ENCODE measurements at regions not wholly inside any gene's neighbourhood (a gene's known extent, or its start where the extent isn't known, plus 50 kb on each side); places are given as distances from the start of the nearest gene placed in this dataset.

DNA sequence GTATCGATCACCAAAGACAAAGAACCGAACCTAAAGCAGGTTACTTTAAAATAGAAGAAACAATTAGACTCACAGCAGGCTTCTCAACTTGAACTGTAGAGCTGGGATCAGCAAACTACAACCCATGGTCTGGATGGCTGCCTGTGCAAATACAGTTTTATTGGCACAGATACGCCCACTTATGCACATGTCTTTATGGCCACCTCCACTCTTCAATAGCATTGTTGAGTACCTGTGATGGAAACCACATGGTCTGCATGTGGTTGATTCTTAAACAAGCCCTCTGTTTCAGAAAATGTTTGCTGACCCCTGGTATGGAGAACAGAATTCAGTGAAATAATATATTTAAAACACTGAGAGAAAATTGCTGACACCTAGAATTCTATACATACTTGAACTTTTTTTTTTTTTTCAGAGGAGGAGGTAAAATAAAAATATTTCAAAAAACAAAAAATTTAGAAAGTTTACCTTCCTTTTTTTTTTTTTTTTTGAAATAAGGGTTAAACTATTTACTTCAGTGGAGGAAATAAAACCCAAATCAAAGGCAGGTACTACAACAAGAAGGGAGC is 263.8 kb upstream of the ATP10A start:
- no peak for DNase-seq (ENCODE audit: unreplicated experiment)
- ChIA-PET POLR2A (interaction anchor here (0.6 kb wide), 1 partner anchor 711 kb away, joined by 4 read pairs; no protein-coding TSS in a partner anchor), CTCF (no interaction called here)
- H3K36me3 Mint-ChIP-seq (ENCODE audit: insufficient read depth, unreplicated experiment) = no peaks in the 10 kb centered on the region
- no TSS peak for BruUV-seq (replicated peaks)
- peaks cover 18% of the 10 kb centered on the region for H3K9me3 Mint-ChIP-seq (ENCODE audit: unreplicated experiment)
- no peak overlapping the region for H3K4me3 Mint-ChIP-seq (ENCODE audit: unreplicated experiment)
- intact Hi-C loops (cut with micrococcal nuclease) = no loop called here
- H3K4me1 Mint-ChIP-seq (ENCODE audit: insufficient read depth, unreplicated experiment) = no peaks in the 10 kb centered on the region
- TF ChIP-seq, protein P1, sequence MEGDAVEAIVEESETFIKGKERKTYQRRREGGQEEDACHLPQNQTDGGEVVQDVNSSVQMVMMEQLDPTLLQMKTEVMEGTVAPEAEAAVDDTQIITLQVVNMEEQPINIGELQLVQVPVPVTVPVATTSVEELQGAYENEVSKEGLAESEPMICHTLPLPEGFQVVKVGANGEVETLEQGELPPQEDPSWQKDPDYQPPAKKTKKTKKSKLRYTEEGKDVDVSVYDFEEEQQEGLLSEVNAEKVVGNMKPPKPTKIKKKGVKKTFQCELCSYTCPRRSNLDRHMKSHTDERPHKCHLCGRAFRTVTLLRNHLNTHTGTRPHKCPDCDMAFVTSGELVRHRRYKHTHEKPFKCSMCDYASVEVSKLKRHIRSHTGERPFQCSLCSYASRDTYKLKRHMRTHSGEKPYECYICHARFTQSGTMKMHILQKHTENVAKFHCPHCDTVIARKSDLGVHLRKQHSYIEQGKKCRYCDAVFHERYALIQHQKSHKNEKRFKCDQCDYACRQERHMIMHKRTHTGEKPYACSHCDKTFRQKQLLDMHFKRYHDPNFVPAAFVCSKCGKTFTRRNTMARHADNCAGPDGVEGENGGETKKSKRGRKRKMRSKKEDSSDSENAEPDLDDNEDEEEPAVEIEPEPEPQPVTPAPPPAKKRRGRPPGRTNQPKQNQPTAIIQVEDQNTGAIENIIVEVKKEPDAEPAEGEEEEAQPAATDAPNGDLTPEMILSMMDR (IDR thresholded peaks at IDR 0.05; ENCODE audit: unreplicated experiment) = no peak
- no peaks in the 10 kb centered on the region for H3K27me3 Mint-ChIP-seq (ENCODE audit: insufficient read depth, unreplicated experiment)
- H3K27ac Mint-ChIP-seq (ENCODE audit: low read depth, unreplicated experiment) = no peak overlapping the region

DNA sequence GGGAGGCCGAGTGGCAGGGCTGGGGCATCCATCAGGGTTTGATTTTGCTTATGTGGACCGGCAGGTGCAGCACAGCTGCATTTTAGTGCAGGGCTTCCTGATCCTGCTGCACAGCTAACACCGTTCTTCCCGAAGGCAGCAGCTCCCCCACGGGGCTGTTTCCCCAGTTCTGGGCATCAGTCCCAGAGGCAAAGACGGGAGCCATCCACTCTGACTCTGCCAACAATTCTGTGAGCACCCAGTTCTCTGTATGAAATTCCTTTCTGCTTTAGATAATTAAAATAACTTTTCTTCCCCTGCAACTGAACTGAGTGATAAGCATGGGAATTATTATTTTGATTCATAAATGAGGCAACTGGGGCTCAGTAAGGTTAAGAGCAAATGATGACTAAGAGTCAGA is 262.9 kb upstream of the ATP10A start:
- H3K9me3 Mint-ChIP-seq (ENCODE audit: unreplicated experiment) = peaks cover 14% of the 10 kb centered on the region
- no peak for DNase-seq (ENCODE audit: unreplicated experiment)
- TF ChIP-seq, protein P1 (IDR thresholded peaks at IDR 0.05; ENCODE audit: unreplicated experiment) = no peak
- no peaks in the 10 kb centered on the region for H3K36me3 Mint-ChIP-seq (ENCODE audit: insufficient read depth, unreplicated experiment)
- H3K27me3 Mint-ChIP-seq (ENCODE audit: insufficient read depth, unreplicated experiment) = no peaks in the 10 kb centered on the region
- intact Hi-C loops (cut with micrococcal nuclease) = no loop called here
- BruUV-seq (replicated peaks) = no TSS peak
- H3K4me3 Mint-ChIP-seq (ENCODE audit: unreplicated experiment) = no peak overlapping the region
- H3K27ac Mint-ChIP-seq (ENCODE audit: low read depth, unreplicated experiment) = no peak overlapping the region
- POLR2A ChIA-PET = no interaction called here
- no peaks in the 10 kb centered on the region for H3K4me1 Mint-ChIP-seq (ENCODE audit: insufficient read depth, unreplicated experiment)
- CTCF ChIA-PET = no interaction called here

DNA sequence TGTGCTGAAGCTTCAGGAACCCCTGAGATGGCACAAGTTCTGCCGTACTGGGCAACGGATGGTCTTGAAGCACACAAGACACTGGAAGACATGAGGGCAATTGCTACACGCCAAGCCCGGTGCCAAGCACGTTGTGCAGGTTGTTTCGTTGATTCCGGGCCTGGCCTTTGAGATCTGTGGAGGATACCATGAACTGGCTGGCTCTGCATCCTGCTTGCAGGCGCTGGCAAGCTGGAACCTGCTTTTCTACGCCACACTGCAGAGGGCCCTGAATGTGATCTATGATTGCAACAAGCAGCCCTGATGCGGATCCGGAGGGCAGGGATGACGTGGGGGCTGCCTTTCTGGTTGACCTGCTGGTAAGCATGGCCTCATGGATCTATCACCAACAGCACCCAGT is 262.5 kb upstream of the ATP10A start:
- no peaks in the 10 kb centered on the region for H3K4me1 Mint-ChIP-seq (ENCODE audit: insufficient read depth, unreplicated experiment)
- H3K27me3 Mint-ChIP-seq (ENCODE audit: insufficient read depth, unreplicated experiment) = no peaks in the 10 kb centered on the region
- intact Hi-C loops (cut with micrococcal nuclease) = no loop called here
- TF ChIP-seq, protein P1 (IDR thresholded peaks at IDR 0.05; ENCODE audit: unreplicated experiment) = no peak
- no peak for DNase-seq (ENCODE audit: unreplicated experiment)
- no peak overlapping the region for H3K27ac Mint-ChIP-seq (ENCODE audit: low read depth, unreplicated experiment)
- ChIA-PET POLR2A (no interaction called here), CTCF (no interaction called here)
- no peak overlapping the region for H3K4me3 Mint-ChIP-seq (ENCODE audit: unreplicated experiment)
- no peaks in the 10 kb centered on the region for H3K36me3 Mint-ChIP-seq (ENCODE audit: insufficient read depth, unreplicated experiment)
- BruUV-seq (replicated peaks) = no TSS peak
- H3K9me3 Mint-ChIP-seq (ENCODE audit: unreplicated experiment) = peaks cover 14% of the 10 kb centered on the region

DNA sequence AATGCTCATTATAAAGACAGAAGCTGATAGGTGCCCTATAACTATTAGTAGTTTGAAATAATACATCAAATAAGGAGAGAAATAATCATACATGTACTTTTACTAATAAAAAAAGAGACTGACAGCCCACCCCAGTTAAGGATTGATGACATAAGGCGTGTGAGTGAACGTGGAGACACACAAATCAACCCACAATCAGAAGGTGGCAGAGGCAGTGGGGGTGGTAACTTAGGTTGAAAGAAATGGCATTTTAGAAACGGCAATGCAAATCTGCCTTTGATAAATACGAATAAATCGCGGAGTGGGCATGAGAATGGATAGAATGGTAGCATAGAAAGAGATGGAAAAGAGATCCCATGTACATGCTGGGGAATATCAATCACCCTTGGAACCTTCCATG is 256.2 kb upstream of the ATP10A start:
- no peak overlapping the region for H3K27ac Mint-ChIP-seq (ENCODE audit: low read depth, unreplicated experiment)
- ChIA-PET POLR2A (no interaction called here), CTCF (no interaction called here)
- TF ChIP-seq, protein P1 (IDR thresholded peaks at IDR 0.05; ENCODE audit: unreplicated experiment) = no peak
- H3K27me3 Mint-ChIP-seq (ENCODE audit: insufficient read depth, unreplicated experiment) = no peaks in the 10 kb centered on the region
- BruUV-seq (replicated peaks) = no TSS peak
- no peaks in the 10 kb centered on the region for H3K4me1 Mint-ChIP-seq (ENCODE audit: insufficient read depth, unreplicated experiment)
- peaks cover 14% of the 10 kb centered on the region for H3K9me3 Mint-ChIP-seq (ENCODE audit: unreplicated experiment)
- H3K36me3 Mint-ChIP-seq (ENCODE audit: insufficient read depth, unreplicated experiment) = no peaks in the 10 kb centered on the region
- intact Hi-C loops (cut with micrococcal nuclease) = no loop called here
- DNase-seq (ENCODE audit: unreplicated experiment) = no peak
- H3K4me3 Mint-ChIP-seq (ENCODE audit: unreplicated experiment) = no peak overlapping the region

All from MCF 10A (cell line).